ENCODE measurements at regions not wholly inside any gene's neighbourhood (a gene's known extent, or its start where the extent isn't known, plus 50 kb on each side); places are given as distances from the start of the nearest gene placed in this dataset.
"Not testable (repeated sequence)": the region's sequence is repeated elsewhere in the genome, so short reads cannot be mapped to it uniquely, and the experiment has no call there.

DNA sequence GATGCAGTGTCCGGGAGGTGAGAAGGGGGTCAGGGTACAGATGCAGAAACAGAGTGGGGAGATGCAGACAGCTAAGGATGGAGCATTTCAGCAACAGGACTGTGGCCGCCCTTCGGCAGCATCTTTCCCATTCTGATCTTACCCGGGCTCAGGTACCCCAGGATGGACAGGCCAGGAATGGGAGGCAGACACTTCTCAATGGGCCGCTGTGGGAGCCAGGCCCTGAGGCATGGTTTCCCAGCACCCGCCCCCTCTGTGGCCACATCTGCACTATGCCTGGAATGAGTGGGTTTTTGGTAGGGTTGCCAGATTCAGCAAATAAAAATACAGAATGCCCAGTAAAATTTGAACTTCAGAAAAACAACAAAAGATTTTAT is 105.2 kb upstream of the CTBP2 start:
- no peak for DNase-seq

DNA sequence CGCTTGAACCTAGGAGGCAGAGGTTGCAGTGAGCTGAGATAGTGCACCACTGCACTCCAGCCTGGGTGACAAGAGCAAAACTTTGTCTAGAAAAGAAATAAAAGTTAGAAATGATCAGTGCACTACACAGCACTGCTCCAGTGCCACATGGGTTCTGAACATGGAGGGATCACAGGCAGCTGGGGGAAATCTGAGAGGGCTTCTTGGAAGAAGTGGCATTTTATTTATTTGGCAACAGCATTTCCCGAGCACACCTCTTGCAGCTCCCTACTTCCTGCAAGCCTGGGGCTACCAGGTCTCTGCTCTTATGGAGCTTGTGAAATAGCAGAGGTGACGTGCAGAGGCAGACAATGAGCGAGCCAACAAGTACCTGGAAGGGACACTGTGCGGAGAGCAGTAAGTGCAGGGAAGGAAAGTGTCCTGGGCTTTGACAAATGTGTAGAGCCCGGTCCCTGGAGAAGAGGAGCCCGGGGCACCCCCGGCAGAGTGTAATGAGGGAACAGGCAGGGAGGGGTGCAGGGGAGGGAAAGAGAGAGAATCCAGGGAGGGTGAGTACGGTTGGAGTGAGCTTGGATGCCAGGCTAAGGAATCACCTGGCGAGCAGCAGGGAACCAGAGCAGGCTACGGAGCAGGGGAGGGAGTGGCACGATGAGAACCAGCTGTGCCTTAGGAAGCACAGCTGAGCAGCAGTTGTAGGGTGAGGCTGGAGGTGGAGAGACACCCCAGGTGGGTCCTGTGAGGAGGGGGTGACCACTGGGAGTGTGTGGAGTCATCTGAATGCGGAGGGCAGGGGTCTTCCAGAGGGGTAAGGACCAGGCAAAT is 104.6 kb upstream of the CTBP2 start:
- no peak for DNase-seq

DNA sequence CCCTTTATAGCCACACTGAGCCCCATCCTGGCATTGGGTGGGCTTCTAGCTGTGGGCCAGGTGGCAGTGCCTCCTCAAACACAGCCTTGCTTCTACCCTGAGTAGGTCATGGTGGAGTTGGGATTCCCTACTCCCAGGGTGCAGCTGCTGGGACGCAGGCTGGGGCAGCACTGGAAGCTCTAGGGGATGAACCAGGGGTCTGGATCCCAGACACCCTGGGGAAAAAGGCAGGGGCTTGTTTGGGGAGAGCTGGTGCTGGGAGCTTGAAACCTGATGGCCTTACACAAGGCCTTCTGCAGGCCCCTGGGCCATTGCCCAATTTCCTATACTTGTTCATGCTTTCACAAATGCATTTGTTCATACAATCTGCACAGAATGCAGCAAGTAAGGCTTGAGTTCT is 103.7 kb upstream of the CTBP2 start:
- no peak for DNase-seq

DNA sequence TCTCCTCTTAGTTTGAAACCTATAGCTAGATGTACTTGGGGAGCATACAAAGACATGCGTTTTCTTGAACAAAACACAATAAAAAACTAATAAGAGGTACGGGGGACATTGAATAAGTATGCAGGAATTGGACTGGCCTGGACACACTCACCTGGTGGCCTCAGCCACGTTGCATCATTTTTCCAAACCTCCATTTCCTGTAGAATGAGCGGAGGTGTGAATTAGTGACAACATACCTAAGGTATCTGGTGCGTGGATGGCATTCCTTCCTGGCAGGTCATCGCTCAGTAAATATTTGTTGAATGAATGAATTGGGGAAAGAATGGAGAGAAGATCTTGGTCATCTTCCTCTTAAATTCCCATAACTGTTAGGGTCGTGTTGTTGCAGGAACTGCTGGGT is 103.2 kb upstream of the CTBP2 start:
- no peak for DNase-seq

DNA sequence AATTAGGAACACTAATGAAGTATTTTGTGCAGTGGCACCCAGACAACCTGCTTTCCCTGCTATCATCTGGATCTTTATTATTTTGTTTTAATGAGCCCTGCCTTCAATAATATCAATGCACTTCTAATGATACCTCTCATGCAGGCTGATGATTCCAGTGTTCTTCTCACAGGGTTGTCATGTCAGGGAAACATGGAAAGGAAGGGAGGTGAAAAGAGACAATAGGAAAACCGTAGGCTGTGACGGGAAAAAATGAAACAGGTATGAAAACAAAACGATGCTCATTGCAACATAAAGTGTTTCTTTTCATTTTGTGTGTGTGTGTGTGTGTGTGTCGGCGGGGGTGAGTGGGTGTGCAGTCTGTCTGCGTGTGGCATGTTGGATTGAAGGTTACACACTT is 102.6 kb upstream of the CTBP2 start:
- no peak for DNase-seq

DNA sequence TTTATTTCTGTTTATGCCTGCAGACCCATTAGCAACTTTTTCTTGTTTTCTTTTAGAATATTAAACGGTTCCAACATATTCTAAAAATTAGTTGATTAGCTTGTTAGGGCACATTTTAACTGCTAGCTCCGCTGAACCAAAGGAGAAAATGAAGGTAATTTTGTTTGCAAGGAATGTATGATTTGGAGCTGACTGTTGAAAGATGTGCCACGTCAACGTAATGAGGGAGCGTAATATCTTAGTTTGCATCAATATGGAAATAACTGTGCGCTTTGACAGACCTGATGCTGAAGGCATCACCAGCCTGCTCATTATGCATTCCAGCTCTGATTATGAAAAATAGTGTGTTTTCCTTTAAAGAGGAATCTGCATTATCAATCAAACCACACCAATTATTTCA is 102.0 kb upstream of the CTBP2 start:
- DNase-seq = no peak

DNA sequence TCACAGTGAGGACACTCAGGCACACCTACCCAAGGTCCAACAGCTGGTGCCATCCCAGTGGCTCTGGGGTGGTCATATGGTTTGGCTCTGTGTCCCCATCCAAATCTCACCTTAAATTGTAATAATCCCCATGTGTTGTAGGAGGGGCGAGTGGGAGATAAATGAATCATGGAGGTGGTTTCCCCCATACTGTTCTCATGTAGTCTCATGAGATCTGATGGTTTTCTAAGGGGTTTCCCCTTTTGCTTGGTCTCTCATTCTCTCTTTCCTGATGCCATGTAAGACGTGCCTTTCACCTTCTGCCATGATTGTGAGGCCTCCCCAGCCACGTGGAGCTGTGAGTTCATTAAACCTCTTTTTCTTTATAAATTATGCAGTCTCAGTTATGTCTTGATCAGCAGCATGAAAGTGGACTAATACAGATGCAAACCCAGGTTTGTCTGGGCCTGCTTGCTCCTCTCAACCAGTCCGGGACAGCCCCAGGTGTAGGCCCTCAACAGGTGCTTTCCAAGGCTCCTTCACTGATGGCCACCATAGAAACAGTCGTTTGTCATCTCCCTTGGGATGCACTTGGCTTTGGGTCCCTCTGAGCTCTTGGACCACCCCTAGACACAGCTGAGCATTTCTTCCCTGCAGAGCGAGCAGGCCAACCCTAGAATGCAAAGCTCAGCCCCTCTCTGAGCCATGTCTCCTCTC is 101.3 kb upstream of the CTBP2 start:
- no peak for DNase-seq

DNA sequence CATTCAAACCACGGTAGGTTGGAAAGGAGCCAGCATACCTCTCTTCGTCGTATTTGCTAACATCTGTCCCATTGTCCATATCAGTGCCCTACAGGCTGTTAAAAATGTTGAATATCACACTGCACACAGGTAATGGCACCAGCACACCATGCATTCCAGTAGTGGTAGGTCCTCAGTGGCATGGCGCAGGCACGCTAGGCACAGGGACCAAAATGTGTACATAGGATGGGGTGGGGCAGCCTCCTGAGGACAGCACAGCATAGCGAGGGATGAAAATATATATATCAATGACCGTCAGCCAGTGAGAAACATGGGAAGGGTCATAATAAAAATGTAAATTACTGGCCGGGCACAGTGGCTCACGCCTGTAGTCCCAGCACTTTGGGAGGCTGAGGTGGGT is 99.9 kb upstream of the CTBP2 start:
- no peak for DNase-seq

DNA sequence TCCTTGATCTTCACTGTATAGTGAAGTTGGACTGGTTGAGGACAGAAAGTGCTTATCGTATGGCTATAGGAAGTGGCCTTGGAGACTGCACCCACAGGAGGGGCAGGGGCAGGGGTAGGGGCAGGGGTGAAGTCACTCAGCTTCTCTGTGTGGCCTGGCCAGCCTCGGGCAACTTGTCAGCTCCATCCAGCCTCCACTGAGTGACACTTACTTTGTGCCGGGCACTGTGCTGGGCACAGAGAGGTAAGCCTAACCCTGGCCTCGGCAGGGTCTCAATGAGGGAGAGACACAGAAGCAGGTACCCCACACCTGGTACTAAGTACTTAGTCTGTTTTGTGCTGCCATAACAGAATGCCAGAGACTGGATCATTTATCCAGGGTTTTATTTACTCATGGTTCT is 99.3 kb upstream of the CTBP2 start:
- DNase-seq = no peak

DNA sequence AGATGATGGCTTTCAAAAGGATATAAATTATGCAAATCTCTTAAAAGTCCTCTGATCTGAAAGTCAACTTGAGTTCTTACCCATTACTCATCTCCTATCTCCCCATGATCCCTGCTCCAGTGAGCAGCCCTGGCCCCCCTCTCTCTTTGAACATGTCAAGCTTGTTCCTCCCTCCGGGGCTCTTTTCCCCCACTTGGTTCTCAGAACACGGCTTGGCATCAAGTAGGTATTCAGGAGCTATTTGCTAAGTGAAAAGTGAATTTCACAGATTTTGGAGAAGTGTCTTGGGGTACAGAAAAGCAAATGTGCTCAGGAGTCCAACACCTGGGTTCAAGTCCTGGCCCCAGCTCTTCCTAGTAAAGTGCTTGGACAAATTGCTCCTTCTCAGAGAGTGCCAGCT is 98.3 kb upstream of the CTBP2 start:
- no peak for DNase-seq

DNA sequence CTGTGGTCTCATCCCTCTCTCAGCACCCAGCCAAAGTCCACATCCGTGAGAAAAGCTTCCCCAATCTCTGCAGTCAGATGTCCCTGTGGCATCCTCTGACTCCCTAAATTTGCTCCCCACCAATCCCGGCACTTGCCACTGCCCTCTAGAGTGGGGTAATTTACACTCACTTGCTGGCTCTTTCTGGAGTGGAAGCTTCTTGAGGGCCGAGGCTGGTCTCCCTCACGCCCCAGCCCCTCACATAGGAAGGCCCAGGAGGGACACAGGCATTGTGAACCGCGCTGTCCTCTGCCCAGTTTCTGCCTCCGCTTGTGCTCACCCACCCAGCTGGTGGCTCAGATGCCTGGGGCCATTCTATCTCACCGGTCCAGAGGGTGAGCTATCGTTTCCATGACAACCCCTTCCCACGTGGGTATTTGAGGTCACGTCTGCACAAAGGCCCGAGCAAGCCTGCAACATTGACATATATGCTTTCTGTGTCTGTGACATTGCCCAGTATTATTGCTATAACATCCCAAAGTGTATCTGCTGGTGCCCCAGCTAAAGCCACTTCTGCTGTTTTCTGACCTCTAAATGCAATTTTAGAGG is 97.3 kb upstream of the CTBP2 start:
- DNase-seq = no peak

DNA sequence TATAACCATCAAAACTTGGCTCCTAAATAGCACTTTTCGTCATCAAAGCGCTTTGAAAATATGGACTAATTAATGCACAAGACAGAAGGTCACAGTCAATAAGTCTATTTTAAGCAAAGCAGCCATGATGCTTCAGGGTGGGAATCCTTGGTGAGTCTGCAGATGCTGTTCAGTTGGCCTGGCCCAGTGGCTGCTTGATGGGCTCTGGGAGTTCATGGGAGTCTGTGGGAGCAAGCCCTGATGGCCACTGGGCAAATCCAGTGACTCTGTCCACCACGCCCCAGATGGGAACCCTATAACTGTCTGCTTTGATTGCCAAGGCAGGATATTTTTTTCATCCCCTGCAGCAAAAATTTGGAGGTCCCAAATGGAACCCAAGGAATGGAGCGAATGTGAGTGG is 95.7 kb upstream of the CTBP2 start:
- DNase-seq = no peak

DNA sequence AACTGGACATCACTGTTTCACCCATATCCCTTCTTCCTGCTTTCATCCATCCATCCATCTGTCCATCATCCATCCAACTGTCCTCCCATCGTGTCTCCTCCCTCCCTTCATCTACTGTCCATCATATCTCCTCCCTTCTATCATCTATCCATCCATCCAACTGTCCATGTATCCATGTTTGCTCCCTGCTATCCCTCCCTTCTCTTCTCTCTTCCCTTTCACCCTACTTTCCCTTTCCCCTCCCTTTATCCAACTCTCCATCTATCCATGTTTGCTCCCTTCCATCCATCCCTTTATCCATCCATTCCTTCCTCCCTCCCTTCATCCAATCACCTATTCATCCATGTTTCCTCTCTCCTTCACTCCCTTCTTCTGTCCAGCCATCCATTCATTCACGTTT is 92.6 kb upstream of the CTBP2 start:
- no peak for DNase-seq

DNA sequence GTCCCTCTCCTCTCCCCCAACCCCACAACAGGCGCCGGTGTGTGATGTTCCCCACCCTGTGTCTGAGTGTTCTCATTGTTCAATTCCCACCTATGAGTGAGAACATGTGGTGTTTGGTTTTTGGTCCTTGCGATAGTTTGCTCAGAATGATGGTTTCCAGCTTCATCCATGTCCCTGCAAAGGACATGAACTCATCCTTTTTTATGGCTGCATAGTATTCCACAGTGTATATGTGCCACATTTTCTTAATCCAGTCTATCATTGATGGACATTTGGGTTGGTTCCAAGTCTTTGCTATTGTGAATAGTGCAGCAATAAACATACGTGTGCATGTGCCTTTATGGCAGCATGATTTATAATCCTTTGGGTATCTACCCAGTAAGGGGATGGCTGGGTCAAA is 90.5 kb upstream of the CTBP2 start:
- not testable (repeated sequence) for DNase-seq

DNA sequence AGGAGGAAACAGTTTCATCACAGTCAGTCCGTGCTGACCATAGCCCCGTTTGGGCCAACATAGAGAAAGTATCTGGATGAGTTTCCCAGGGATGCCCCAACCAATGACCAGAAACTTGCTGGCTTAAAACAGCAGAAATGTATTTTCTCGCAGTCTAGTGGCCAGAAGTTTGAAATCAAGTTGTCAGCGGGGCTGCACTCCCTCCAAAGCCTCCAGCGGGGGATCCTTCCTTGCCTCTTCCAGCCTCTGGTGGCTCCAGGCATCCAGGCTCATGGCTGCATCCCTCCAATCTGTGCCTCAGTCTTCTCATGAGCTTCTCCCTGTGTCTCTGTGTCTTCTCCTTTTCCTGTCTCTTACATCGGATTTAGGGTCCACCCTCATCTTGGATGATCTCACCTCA is 89.6 kb upstream of the CTBP2 start:
- DNase-seq = no peak

DNA sequence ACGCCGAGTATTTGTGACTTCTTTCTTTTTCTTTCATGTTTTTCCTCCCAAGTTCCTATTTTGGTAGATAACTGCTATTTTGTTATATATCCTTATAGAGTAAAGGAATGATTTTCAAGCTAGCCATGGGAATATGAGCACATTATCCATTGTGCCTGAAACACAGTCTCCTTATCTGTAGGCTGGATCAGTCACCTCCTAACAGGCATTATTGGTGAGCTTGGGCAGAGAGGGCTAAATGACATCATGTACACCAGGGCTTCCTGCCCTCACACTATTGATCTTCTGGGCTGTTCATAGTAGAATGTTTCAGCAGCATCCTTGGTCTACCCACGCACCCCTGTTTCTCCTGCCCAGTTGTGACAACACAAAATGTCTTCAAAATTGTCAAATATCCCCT is 88.1 kb upstream of the CTBP2 start:
- no peak for DNase-seq

DNA sequence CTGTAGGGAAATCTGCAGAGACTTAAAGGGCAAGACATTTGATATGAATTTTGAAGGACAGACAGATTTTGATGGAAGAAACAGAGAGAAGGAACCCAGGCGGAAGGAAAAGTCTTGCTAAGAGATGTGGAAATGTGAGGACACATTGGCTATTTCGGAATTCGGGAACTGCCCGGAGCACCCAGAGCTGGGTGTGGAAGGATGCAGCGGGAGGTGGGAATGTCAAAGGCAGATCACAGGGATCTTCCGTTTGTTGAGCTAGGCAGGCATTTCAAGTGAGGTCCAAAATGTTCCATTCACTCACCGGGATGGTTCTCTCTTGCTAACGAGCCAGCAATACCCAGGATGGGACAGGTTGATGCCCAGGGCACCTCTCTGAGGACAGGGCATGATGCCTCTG is 87.2 kb upstream of the CTBP2 start:
- no peak for DNase-seq

DNA sequence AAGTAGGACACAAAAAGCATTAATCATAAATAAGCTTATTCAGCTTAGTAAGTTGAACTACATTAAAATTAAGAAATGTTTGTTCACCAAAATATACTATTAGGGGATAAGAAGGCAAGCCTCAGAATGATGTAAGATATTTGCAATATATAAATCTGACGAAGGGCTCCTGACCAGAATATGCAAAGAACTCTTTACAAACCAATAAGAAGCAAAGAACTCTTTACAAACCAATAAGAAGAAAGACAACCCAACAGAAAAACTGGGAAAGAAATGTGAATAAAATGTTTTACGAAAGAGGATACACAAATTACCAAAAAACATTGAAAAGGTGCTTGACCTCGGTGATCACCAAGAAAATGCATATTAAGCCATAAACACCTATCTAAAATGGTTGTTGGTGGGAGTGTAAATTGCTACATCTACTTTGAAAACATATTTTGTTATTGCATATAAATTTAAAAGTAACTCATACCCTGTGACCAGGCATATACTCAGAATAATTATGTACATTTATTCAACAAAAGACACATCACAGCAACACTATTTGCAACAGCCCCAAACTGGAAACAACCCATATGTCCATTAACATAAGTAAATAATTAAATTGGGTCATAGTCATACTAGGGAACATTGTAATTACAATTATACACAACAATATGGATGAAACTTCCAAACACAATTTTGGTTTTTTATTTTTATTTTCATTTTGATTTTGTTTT is 83.3 kb upstream of the CTBP2 start:
- DNase-seq = no peak

DNA sequence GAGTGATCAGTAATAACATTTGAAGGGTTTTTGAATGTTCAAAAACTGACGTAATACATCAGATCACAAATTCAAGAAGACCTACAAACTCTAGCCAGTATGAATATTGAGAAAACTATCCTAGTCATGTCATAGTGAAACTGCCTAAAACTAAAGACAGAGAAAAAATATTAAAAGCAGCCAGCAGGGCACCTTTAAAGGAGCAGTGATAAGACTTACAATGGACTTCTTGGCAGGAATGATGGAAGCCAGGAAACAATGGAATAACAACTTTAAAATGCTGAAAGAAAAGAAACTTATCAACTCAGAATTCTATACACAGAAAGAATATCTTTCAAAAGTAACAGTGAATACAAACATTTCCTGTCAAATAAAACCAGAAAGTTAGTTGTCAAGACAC is 78.3 kb upstream of the CTBP2 start:
- no peak for DNase-seq

DNA sequence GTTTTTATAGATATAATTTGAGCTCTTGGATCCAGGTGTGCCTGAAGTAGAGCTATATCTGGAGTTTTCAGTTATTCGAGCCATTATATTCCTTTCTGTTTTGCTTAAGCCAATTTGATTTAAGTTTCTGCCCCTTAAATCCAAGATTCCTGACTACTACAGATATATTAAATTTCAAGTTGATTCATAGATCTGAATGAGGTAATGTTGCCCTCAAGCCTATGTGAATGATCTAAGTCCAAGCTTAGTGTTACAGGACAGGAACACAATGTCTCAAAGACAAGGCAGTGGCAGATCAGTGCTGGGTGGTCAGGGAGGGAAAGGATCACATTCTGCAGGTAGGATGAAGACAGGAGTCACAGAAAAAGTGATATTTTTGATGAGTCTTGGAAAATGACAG is 75.7 kb upstream of the CTBP2 start:
- DNase-seq = no peak

DNA sequence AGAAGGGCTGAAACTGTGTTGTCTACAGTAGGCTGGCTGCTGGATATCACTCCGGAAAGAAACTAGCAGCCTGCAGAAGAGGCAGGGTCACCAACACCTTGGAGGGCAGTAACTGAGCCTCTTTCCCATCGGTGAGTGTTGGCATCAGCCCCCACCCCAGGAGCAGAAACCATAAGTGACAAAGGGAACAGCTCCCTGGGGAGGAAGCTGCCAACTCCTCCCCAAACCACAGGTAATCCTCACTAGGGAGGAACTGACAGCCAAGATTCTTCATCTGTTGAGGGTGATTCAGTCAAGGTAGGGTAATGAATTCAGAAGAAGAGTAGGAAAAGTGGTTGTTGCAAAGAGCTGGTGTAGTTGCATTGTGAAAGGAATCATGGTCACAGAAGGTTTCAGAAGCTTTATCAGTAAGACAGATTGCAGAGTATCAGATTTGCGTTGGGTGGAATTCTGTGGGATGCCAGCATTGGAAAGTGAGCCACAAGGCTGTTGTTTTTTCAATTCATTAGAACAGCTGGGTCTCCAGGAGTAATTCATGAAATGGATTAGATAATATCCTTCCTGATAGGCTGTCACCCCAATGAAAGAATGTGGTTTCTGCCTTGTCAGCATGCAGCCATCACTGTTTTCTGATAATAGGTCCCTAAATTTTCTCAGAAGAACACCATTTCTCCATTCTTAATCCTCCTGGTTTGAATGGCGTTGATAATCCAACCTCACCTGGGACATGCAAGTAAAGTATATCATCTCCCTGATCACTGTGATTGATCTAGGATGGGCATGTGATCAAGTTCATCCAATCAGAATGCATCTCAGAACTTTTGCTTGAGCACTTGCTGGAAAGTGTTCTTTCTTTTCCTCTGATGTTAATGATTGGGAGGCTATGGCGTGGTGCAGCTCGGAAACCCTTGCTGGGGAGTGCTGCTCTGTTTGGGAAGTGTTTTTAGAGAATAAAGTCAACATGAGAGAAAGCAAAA is 75.0 kb upstream of the CTBP2 start:
- DNase-seq = no peak

DNA sequence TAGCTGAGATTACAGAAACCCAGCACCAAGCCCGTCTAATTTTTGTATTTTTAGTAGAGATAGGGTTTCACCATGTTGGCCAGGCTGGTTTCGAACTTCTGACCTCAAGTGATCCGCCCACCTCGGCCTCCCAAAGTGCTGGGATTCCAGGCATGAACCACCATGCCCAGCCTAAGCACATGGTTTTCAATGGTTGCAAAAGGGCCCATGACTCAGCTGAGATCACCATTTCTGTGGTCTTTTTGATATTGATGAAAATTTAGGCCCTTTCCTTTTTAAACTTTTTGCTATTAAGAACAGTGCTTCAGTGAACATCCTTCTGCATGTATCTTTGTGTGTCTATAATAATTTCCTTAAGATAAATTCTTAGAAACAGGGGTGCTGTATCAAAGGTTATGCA is 74.2 kb upstream of the CTBP2 start:
- not testable (repeated sequence) for DNase-seq

DNA sequence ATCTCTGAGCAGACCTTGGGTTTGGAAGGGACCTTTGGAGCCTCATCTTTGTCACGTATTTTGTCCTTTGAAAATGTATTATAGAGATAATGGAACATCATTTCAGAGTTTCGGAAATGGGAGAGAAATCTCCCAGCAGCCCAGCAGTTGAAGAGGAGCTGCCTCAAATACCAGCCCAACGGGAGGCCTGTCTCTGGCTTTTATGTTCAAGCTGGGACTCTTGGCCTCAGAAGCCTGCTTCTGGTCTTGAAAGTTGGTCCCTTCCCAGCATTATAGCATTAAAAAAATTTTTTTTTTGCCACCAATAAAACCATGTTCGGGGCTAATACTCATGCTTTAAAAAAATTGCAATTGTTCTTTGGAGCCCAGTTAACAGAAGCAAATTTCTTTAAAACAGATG is 73.4 kb upstream of the CTBP2 start:
- DNase-seq = no peak
